AG08395 (cell line): ENCODE measurements at regions not wholly inside any gene's neighbourhood (a gene's known extent, or its start where the extent isn't known, plus 50 kb on each side); places are given as distances from the start of the nearest gene placed in this dataset.
A peak's percentile ranks its signal among the peaks of the same experiment; 100 is the strongest.
"Not testable (repeated sequence)": the region's sequence is repeated elsewhere in the genome, so short reads cannot be mapped to it uniquely, and the experiment has no call there.

Experiments
- DNase-seq: peaks from one replicate; pipeline ENCODE4 v3.0.0; 2012; ENCODE audit warnings: mixed read lengths, low spot score

DNA sequence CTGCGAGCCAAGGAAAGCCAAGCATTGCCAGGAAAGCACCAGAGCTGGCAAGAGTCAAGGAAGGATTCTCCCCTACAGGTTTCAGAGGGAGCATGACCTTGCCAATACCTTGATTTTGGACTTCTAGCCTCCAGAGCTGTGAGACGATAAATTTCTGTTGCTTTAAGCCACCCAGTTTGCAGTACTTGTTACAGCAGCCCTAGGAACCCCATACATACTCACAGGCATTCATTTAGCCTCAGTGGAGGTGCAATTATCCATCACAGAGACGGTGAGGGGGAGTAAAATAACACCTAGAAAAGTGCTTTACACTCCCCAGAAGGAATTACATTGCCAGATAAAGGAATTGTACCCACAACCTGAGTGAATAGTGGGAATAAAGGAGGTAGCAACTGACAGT, 167.4 kb upstream of the NFIA start:
- DNase-seq = no peak

- not testable (repeated sequence) for DNase-seq
Observed at GRCh38 chr1:60913708-60914107, 168.7 kb upstream of the NFIA start.

DNA sequence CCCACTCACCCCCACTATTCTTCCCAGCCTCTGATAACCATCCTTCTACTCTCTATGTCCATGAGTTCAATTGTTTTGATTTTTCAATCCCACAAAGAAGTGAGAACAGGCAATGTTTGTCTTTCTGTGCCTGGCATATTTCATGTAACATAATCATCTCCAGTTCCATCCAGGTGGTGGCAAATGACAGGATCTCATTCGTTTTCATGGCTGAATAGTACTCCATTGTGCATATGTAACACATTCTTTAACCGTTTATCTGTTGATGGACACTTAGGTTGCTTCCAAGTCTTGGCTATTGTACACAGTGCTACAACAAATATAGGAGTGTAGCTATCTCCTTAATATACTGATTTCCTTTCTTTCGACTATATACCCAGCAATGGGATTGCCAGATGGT, 169.3 kb upstream of the NFIA start:
- no peak for DNase-seq

GRCh38 chr1:60911966-60912697, 170.2 kb upstream of the NFIA start:
- no peak for DNase-seq

DNA sequence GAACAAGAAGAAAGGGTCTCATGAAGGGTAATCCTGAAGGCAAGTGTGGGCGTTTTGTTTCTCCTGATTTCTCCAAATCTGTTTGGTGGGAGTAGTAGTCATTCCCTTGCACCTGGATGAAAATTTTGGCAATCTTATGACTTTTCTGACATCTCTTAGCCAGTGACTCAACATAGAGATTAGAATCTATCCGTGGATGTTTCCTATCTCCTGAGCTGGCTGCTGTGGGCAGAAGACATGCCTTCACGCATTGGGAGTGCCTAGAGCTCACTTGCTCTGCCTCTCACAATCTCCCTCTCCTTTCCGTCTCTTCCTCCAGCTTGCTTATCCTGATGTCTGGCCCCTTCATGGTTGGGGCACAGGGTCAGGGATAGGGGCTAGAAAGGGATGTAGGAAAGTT, 174.2 kb upstream of the NFIA start:
- no peak for DNase-seq

- no peak for DNase-seq
Observed at GRCh38 chr1:60906526-60906925, 175.8 kb upstream of the NFIA start.

- DNase-seq = no peak
Observed at GRCh38 chr1:60906039-60906438, 176.3 kb upstream of the NFIA start.

DNA sequence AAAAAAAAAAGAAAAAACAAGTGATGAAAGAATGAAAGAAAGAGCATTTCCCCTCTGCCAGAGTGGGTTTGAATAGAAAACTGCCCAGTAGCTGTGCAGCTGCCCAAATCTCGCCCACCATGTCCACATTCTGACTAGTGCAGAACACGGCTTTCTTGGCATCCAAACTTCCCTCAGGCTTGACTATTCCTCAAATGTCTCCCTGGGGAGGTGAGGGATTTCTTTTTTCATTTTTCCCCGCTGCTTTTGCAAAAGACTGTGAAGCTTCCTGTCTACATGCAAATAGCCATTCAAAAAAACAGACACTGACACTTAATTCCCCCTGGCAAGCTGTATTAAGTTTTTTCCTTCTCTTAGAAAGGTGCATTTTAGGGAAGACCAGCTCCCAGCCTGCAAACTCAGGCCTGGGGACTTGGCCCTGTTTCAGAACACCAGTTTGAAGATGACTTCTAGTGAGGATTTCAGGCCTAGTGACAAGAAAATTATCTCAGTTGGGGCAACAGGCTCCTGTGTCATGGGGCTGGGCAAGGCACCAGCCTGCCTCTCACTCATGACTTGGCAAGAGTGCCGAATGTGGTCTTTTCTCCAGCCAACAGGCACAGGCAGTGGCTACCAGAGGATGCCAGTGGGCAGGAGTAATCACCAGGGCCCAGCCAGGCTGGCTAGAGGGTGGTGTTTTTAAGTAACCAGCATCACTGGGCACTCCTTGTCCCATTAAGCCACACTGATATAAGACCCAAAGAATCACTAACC, 178.1 kb upstream of the NFIA start:
- peak; percentile 52 for DNase-seq

- peak; percentile 38 for DNase-seq
Observed at GRCh38 chr1:60903591-60903990, 178.8 kb upstream of the NFIA start.

GRCh38 chr1:60899464-60899863, 182.9 kb upstream of the NFIA start:
- no peak for DNase-seq

GRCh38 chr1:60898987-60899386, 183.4 kb upstream of the NFIA start:
- no peak for DNase-seq

DNA sequence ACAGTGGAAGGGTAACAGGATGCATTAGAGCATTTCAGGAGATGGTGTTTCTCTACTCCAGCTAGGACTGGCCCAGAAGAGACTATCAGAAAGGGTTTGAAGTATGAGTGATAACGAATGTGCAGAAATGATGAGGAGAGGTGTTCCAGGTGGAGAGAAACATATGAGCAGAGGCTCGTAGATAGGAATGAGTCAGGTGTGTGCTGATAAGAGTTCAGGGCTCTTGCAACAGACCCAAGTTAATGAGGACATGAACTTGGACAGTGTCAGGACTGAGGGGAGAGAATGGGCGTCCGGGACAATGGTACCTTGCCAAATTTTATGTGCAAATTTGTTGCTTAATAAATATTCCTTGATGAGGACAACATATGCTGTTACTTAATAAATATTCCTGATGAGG, 183.9 kb upstream of the NFIA start:
- DNase-seq = no peak

DNA sequence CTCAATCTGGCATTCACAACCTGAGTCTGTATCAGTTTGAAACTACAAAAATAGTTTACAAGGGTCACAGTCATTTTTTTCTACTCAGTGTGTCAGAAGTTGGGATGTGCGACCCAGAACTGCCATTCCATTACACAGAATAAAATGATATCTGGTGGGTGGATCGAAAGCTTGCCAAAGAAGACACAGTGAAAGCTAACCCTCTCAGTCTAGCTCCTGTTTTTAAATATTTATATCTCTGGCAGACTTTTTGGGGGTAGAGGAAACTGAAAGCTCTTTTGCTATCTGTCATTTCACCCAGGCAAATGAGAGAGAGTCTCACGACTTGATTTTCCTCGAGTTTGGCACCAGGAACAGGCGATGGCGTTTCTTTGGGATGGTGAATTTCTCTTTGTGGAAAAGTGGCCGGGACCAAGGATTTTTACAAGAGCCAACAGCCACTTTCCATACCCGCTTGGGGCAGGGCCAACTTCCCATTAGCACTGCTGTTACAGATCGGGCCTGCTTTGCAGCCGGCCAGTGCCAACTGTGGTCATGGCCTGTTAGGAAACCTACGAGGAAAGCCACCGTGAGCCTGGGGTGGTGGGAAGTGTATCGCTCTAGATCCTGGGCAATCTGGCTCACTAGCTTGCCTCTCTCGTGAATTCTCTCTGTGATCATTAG, 185.5 kb upstream of the NFIA start:
- DNase-seq = no peak

- no peak for DNase-seq
Observed at GRCh38 chr1:60895701-60896100, 186.7 kb upstream of the NFIA start.

GRCh38 chr1:60895252-60895651, 187.1 kb upstream of the NFIA start:
- DNase-seq = no peak

DNA sequence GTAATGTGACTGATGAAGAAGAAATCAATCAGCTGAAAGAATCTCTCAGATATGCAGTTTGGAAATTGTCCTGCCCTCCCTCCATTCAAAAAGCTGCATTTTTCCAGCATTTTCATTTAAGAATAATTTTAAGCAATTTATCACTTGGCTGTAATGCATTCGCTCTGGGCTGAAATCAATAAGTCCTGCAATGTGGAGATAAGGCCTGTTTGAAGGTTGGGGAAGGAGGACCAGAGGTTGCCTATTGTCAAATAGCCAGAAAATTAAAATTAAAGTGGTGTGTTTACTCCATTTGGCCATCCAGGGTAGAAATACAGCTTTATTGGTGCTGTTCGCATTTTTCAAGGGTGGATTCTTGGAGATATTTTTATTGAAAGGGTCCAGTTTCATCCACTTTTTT, 187.6 kb upstream of the NFIA start:
- no peak for DNase-seq

DNA sequence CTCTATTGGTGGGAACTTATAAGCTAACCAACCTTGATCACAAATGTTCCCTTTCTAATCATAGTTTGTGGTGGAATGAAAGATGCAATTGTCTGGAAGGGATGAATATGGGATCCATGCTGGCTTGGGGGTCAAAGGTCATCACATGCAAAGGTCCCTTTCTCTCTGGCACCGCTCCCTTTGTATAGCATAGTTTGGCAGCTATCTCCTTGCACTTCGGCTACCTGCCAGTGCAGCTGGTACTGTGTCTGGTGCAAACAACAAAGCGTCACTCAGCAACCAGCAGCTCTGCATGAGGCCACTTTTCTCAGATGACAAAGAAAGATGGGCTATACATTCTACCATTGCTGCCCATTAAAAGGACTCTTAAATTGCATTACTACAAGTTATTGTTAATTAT, 188.2 kb upstream of the NFIA start:
- DNase-seq = no peak

- no peak for DNase-seq
Observed at GRCh38 chr1:60893136-60893930, 189.0 kb upstream of the NFIA start.

- no peak for DNase-seq
Observed at GRCh38 chr1:60891765-60892164, 190.6 kb upstream of the NFIA start.

DNA sequence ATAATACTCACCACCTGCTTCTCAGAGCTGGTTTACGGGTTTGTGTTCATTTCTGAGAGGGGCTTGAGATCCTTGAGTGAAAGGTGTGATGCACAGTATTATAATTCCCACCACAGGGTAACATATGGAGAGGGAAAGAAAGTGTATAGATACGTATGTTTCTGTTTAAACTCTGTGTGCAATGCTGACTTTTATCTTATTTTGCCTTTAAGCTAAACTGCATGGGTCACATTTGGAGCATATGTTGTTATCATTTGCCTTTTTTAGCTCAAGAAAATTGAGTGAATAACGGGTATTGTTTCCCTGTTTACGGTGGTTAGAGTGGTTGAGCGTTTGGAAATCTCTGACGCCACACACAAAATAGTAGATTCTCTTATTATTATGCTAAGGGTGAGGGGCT, 191.1 kb upstream of the NFIA start:
- DNase-seq = no peak

GRCh38 chr1:60890664-60891063, 191.7 kb upstream of the NFIA start:
- no peak for DNase-seq

DNA sequence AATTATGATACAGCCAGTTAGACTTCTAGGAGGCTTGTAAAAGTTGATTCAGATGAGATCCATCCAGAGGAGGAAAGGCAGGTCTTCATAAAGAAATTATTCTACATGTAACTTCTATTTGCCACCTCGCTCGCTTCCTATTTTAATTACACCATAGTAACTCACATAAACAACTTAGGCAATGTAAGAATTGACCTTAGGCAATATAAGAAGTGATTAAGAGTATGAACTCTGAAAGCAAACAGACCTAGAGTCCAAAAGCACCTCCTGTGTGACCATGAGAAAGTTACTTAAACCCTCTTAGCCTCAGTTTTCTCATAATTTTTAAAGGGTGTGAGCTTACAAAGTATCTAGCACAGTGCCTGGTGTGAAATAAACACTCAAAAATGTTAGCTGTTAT, 192.7 kb upstream of the NFIA start:
- no peak for DNase-seq
